ENCODE measurements at regions not wholly inside any gene's neighbourhood (a gene's known extent, or its start where the extent isn't known, plus 50 kb on each side); places are given as distances from the start of the nearest gene placed in this dataset.

- TF ChIP-seq POLR2A (IDR thresholded peaks at IDR 0.05; ENCODE audit: low read length): no peak
- TF ChIP-seq GATA1 (IDR thresholded peaks at IDR 0.05; ENCODE audit: low read depth, low read length): no peak
Observed at GRCh38 chr20:37581246-37581645, 53.6 kb upstream of the BLCAP start.

All from erythroblast (primary cell).